GM12865 (cell line): ENCODE measurements at regions not wholly inside any gene's neighbourhood (a gene's known extent, or its start where the extent isn't known, plus 50 kb on each side); places are given as distances from the start of the nearest gene placed in this dataset.

ENCODE experiments used
- DNase-seq: peaks from one replicate; pipeline ENCODE4 v3.0.0; 2010; ENCODE audit warnings: low read depth
- H3K4me3 ChIP-seq: 2 replicates; pipeline ENCODE4 v1.5.1; 2011; ENCODE audit warnings: mild to moderate bottlenecking, low read depth, low read length, control low read depth
- TF ChIP-seq, protein P1 (sequence below): IDR thresholded peaks from 2 replicates; pipeline ENCODE4 v1.5.1; 2011; ENCODE audit warnings: low read length, control low read depth, low read depth, inconsistent platforms; ENCODE audit not compliant: insufficient read depth; ENCODE audit errors: missing control alignments

DNA sequence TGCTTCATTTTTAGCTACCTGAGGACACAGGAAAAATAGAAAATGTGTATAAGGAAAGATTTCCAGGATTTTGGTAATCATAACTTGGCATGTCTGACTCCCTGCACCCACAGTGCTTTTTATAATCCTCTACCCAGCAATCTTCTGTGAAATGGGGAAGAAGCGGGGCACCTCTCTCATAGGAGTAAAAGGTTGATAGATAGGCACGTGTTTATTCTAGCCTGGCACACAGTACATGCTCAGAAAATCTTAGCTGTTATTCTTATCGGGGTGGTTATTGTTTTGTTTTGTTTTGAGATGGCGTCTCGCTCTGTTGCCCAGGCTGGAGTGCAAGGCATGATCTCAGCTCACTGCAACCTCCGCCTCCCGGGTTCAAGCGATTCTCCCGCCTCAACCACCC lies 87.7 kb upstream of the SALL4 start:
- no peak for DNase-seq
- H3K4me3 ChIP-seq, result no peak overlapping the region
- TF ChIP-seq, protein P1, sequence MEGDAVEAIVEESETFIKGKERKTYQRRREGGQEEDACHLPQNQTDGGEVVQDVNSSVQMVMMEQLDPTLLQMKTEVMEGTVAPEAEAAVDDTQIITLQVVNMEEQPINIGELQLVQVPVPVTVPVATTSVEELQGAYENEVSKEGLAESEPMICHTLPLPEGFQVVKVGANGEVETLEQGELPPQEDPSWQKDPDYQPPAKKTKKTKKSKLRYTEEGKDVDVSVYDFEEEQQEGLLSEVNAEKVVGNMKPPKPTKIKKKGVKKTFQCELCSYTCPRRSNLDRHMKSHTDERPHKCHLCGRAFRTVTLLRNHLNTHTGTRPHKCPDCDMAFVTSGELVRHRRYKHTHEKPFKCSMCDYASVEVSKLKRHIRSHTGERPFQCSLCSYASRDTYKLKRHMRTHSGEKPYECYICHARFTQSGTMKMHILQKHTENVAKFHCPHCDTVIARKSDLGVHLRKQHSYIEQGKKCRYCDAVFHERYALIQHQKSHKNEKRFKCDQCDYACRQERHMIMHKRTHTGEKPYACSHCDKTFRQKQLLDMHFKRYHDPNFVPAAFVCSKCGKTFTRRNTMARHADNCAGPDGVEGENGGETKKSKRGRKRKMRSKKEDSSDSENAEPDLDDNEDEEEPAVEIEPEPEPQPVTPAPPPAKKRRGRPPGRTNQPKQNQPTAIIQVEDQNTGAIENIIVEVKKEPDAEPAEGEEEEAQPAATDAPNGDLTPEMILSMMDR, result no peak

DNA sequence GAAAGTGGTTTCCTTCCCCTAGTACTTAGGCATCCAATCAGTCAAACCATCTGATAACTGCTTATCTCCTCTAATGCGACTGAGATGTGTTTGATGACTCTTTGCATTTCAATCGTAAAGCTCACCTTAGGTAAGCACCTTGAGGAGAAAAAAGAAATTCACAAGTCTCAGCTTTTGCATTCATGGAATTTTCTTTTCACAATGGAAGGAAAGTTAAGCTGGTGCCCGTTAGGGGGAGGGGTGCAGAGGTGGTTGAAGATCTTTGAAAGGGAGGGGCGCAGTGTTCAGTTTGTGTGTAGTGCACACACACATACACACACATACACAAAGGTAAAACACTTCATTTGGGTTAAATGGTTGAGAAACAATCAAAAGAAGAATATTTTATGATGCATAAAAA lies 87.1 kb upstream of the SALL4 start:
- TF ChIP-seq, protein P1, result no peak

DNA sequence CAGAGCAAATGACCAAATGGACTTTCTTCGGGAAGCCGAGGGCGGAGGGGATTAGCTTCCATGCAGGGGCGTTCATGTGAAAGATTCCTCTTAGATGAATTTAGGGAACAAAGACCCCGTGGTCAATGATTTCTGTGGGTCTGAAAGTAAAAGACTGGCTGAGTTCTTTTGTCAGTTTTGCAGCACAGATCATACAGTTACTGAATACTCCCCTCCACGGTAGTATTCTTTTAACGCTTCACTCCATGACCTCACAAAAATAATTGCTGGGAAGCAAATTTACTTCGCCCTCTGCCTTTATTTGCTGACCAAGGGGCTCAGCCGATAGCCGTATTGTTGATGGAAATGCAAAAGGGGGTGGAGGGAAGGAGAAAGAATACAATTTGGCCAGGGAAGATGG lies 86.0 kb upstream of the SALL4 start:
- no peak overlapping the region for H3K4me3 ChIP-seq
- no peak for DNase-seq
- TF ChIP-seq, protein P1, result no peak

More for the DNA sequence above, 87.1 kb upstream of the SALL4 start:
- H3K4me3 ChIP-seq, result no peak overlapping the region
- no peak for DNase-seq

DNA sequence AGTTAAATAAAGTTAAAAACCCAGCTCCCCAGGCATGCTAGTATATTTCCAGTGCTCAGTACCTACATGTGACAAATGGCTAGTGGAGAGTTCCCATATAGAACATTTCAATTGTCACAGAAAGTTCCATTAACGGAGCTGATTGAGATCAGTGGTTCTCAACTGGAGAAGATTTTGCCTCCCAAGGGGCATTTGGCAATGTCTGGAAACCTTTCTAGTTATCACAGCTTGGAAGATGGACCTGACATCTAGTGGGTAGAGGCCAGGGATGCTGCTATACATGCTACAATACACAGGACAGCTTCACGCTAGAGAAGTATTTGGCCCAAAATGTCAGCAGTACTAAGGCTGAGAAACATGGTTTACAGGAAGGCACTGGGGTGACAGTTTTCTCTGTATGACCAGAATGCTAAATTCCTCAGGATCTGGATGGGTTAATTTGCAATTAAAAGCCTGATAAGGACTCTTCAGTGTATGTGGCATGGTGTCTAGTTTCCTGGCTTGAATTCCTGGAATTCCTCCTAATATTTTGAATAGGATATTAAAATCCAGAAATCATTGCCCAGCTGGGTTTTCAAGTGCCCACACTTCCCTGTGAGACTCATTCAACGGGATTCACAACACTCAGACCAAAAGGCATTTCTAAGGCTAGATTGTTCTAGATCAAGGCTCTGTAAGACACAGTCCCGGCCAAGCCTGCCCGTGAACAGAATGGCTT lies 84.7 kb upstream of the SALL4 start:
- no peak for DNase-seq
- TF ChIP-seq, protein P1, result no peak
- H3K4me3 ChIP-seq, result no peak overlapping the region

DNA sequence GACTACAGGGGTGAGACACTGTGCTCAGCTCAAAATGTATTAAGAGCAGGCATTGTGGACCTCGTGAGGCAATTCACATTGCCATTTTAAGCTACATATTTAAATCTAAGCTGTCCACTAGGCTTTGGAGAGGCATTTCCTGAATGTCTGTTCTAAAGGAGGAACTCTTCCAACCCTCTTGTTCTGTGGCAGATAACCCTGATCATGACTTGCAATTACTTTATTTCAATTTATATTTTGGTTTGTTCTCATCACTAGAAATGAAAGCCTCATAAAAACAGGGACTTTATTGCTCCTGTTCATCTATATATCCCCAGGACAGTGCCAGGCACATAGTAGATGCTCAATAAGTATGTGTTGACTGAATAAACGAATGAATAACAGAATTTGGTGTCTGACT lies 84.0 kb upstream of the SALL4 start:
- no peak overlapping the region for H3K4me3 ChIP-seq
- TF ChIP-seq, protein P1, result no peak
- DNase-seq, result no peak

DNA sequence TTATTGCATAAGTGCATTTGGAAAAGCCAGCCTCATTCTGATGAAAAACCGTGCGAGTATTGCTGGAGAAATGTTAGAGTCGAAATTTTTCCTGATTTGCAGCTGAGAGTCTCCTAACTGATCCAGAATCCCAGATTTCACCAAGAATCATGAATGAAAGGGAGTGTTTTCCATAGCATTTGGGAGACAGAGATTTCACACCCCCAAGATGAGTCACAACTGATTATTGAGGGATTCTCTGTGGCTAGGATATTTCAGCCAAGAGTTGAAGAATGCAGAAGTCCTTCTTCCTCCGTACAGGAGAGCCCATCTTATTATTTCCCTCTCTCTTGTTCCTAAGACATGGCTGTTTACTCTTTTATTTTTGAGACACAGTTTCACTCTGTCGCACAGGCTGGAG lies 82.2 kb upstream of the SALL4 start:
- DNase-seq, result no peak
- no peak overlapping the region for H3K4me3 ChIP-seq
- TF ChIP-seq, protein P1, result no peak

DNA sequence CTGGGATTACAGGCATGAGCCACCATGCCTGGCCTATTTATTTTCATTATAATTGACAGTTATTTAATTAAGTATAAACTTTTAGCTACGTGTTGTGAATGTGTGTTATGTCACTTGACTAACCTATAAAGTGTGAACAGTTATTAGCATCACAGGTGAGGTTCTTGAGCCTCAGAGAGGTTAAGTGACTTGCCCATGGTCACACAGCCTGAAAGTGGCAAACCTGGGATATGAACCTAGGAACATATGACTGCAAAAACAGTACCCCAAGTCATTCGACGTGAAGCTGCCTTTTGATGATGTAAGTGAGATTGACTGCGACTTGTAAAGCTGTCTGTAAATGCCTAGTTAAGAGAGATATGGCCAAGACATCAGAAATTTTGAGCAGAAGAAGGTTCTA lies 77.9 kb upstream of the SALL4 start:
- DNase-seq, result no peak
- H3K4me3 ChIP-seq, result no peak overlapping the region
- TF ChIP-seq, protein P1, result no peak
